ENCODE measurements at regions not wholly inside any gene's neighbourhood (a gene's known extent, or its start where the extent isn't known, plus 50 kb on each side); places are given as distances from the start of the nearest gene placed in this dataset.

GRCh38 chr9:118215549-118215948, 511.3 kb downstream of the TLR4 start:
- no peak for DNase-seq

- DNase-seq: no peak
Observed at GRCh38 chr9:118222375-118222774, 518.2 kb downstream of the TLR4 start.

GRCh38 chr9:118223111-118223510, 518.9 kb downstream of the TLR4 start:
- DNase-seq: no peak

GRCh38 chr9:118230329-118230728, 526.1 kb downstream of the TLR4 start:
- DNase-seq: no peak

- DNase-seq: no peak
Observed at GRCh38 chr9:118236625-118237024, 532.4 kb downstream of the TLR4 start.

GRCh38 chr9:118238139-118238538, 533.9 kb downstream of the TLR4 start:
- no peak for DNase-seq

- DNase-seq: no peak
Observed at GRCh38 chr9:118252027-118252426, 547.8 kb downstream of the TLR4 start.

GRCh38 chr9:118262191-118262590, 558.0 kb downstream of the TLR4 start:
- no peak for DNase-seq

GRCh38 chr9:118263949-118264348, 559.7 kb downstream of the TLR4 start:
- DNase-seq: no peak

GRCh38 chr9:118268046-118268445, 563.8 kb downstream of the TLR4 start:
- no peak for DNase-seq

GRCh38 chr9:118269623-118270022, 565.4 kb downstream of the TLR4 start:
- DNase-seq: no peak

- DNase-seq: no peak
Observed at GRCh38 chr9:118271331-118271730, 567.1 kb downstream of the TLR4 start.

GRCh38 chr9:118271936-118272335, 567.7 kb downstream of the TLR4 start:
- no peak for DNase-seq

- no peak for DNase-seq
Observed at GRCh38 chr9:118273048-118273447, 568.8 kb downstream of the TLR4 start.

- DNase-seq: no peak
Observed at GRCh38 chr9:118276784-118277183, 572.6 kb downstream of the TLR4 start.

- no peak for DNase-seq
Observed at GRCh38 chr9:118281772-118282171, 577.6 kb downstream of the TLR4 start.

GRCh38 chr9:118283488-118283887, 579.3 kb downstream of the TLR4 start:
- DNase-seq: no peak

GRCh38 chr9:118290116-118290515, 585.9 kb downstream of the TLR4 start:
- DNase-seq: no peak

GRCh38 chr9:118295413-118295812, 591.2 kb downstream of the TLR4 start:
- DNase-seq: no peak

GRCh38 chr9:118302721-118303120, 598.5 kb downstream of the TLR4 start:
- no peak for DNase-seq

GRCh38 chr9:118303216-118303615, 599.0 kb downstream of the TLR4 start:
- no peak for DNase-seq

GRCh38 chr9:118305331-118305730, 601.1 kb downstream of the TLR4 start:
- DNase-seq: no peak

GRCh38 chr9:118306801-118307200, 602.6 kb downstream of the TLR4 start:
- no peak for DNase-seq

- no peak for DNase-seq
Observed at GRCh38 chr9:118313965-118314364, 609.8 kb downstream of the TLR4 start.

GRCh38 chr9:118316831-118317343, 612.7 kb downstream of the TLR4 start:
- DNase-seq: no peak
